ENCODE measurements at regions not wholly inside any gene's neighbourhood (a gene's known extent, or its start where the extent isn't known, plus 50 kb on each side); places are given as distances from the start of the nearest gene placed in this dataset.

- TF ChIP-seq CTCF (IDR thresholded peaks at IDR 0.05) = no peak
- FAIRE-seq (no peak), DNase-seq (no peak), ATAC-seq (peak in 1 of 4 donors; percentile 30)
- no peak overlapping the region for H3K4me3 ChIP-seq
- intact Hi-C loops (cut with DNase I) = no loop called here
- H3K27me3 ChIP-seq = no peaks in the 10 kb centered on the region
- no peak overlapping the region for H3K27ac ChIP-seq
- peaks cover 0 to 8% (median 0%) of the 10 kb centered on the region in 3 donors for H3K36me3 ChIP-seq
- no peaks in the 10 kb centered on the region for H3K4me1 ChIP-seq
- no peaks in the 10 kb centered on the region for H3K9me3 ChIP-seq
- WGBS, 2 donors = 78 to 82% methylated on average over 2 of the region's 2 CpGs
Measured at GRCh38 chr6:144855812-144856531, 570.8 kb downstream of the UTRN start.

DNA sequence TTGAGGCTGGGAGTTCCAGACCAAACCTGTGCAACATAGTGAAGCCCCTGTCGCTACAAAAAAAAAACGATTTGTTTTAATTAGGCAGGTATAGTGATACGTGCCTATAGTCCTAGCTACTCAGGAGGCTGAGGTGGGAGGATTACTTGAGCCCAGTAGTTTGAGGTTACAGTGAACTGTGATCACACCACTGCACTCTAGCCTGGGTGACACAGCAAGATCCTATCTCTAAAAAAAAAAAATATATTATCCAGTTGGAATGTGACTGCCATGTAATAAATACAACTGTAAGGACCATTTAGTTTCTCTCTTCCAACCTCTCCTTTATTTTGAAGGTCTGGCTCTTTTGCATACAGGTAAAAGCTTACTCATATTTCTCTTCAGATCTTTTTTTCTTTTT lies 571.5 kb downstream of the UTRN start:
- Histone ChIP-seq H3K36me3 (peaks cover 0 to 2% (median 0%) of the 10 kb centered on the region in 3 donors), H3K9me3 (no peaks in the 10 kb centered on the region), H3K4me1 (no peaks in the 10 kb centered on the region), H3K27ac (no peak overlapping the region), H3K27me3 (no peaks in the 10 kb centered on the region), H3K4me3 (no peak overlapping the region)
- intact Hi-C loops (cut with DNase I) = no loop called here
- 74 to 80% methylated on average over 3 of the region's 3 CpGs for WGBS, 2 donors
- FAIRE-seq (no peak), DNase-seq (no peak), ATAC-seq (no peak)
- no peak for TF ChIP-seq CTCF (IDR thresholded peaks at IDR 0.05)

DNA sequence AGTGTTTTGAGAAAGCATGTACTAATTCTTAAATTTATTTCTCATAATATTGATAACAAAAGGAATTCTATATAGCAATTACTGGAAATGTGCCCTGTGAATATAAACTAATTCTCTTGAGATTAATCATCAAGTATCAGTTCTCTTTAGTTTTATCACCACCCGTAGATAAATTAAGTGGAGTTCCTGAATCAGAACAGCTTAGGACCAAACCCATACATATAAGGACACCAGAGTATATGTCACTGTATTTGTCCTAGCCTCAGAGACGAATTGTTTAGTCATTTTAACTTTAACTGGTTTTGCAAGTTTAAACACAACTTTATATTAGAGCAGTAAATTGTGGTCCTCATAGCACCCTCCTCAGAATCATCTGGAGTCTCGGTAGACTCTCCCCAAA lies 572.0 kb downstream of the UTRN start:
- no peaks in the 10 kb centered on the region for H3K9me3 ChIP-seq
- intact Hi-C loops (cut with DNase I) = no loop called here
- TF ChIP-seq CTCF (IDR thresholded peaks at IDR 0.05) = no peak
- no peaks in the 10 kb centered on the region for H3K36me3 ChIP-seq
- no peaks in the 10 kb centered on the region for H3K27me3 ChIP-seq
- DNase-seq (no peak), FAIRE-seq (no peak), ATAC-seq (no peak)
- no peak overlapping the region for H3K27ac ChIP-seq
- 46 to 52% methylated on average over 3 of the region's 3 CpGs for WGBS, 2 donors
- no peak overlapping the region for H3K4me3 ChIP-seq
- no peaks in the 10 kb centered on the region for H3K4me1 ChIP-seq

DNA sequence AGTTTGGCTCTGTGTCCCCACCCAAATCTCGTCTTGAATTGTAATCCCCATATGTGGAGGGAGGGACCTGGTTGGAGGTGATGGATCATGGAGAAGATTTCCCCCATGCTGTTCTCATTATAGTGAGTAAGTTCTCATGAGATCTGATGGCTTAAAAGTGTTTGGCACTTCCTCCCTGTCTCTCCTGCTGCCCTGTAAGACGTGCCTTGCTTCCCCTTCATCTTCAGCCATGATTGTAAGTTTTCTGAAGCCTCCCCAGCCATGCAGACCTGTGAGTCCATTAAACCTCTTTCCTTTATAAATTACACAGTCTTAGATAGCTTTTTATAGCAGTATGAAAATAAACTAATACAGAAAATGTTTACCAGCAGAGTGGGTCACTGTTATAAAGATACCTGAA lies 577.6 kb downstream of the UTRN start:
- WGBS, 2 donors = 74% methylated on average over 2 of the region's 2 CpGs
- no peak for FAIRE-seq
- no peak for TF ChIP-seq CTCF (IDR thresholded peaks at IDR 0.05)
- no peak overlapping the region for H3K27ac ChIP-seq
- no peaks in the 10 kb centered on the region for H3K4me1 ChIP-seq
- H3K4me3 ChIP-seq = no peak overlapping the region
- intact Hi-C loops (cut with DNase I) = no loop called here
- no peaks in the 10 kb centered on the region for H3K36me3 ChIP-seq
- no peaks in the 10 kb centered on the region for H3K9me3 ChIP-seq
- ATAC-seq = no peak
- no peaks in the 10 kb centered on the region for H3K27me3 ChIP-seq
- DNase-seq = no peak

GRCh38 chr6:144867761-144868160 lies 582.6 kb downstream of the UTRN start:
- WGBS, 2 donors = 40 to 47% methylated on average over 2 of the region's 2 CpGs
- H3K27ac ChIP-seq = no peak overlapping the region
- no peak for FAIRE-seq

More at GRCh38 chr6:144867761-144868160, 582.6 kb downstream of the UTRN start:
- H3K27me3 ChIP-seq = no peaks in the 10 kb centered on the region
- H3K36me3 ChIP-seq = no peaks in the 10 kb centered on the region
- no peak for TF ChIP-seq CTCF (IDR thresholded peaks at IDR 0.05)
- ATAC-seq (no peak), DNase-seq (no peak)
- H3K9me3 ChIP-seq = no peaks in the 10 kb centered on the region
- intact Hi-C loops (cut with DNase I) = no loop called here
- no peaks in the 10 kb centered on the region for H3K4me1 ChIP-seq
- H3K4me3 ChIP-seq = no peak overlapping the region
